Heart right ventricle (tissue), 16 donors: ENCODE measurements at regions not wholly inside any gene's neighbourhood (a gene's known extent, or its start where the extent isn't known, plus 50 kb on each side); places are given as distances from the start of the nearest gene placed in this dataset.
"Not testable (repeated sequence)": the region's sequence is repeated elsewhere in the genome, so short reads cannot be mapped to it uniquely, and the experiment has no call there.

ENCODE experiments used
- ATAC-seq, 8 donors: fragments of 200-7000 bp; cut with Tn5 transposase; one replicate each; pipeline ENCODE4 v1.9.1; 2020; ENCODE audit warnings: mild to moderate bottlenecking in 8 of 8, moderate library complexity in 8 of 8, moderate number of reproducible peaks in 1 of 8
- DNase-seq, 2 donors: peaks; one replicate each; pipeline ENCODE4 v3.0.0-alpha.2; 2020
- H3K27ac ChIP-seq, 10 donors: fragments of 200-600 bp; sonication (generic) in 2 of 10; one replicate each; pipeline versions ENCODE4 v1.5.0 to v1.8.0; 2020 to 2022; ENCODE audit warnings: mild to moderate bottlenecking in 3 of 10
- H3K27me3 ChIP-seq, 7 donors: fragments of 200-600 bp; one replicate each; pipeline ENCODE4 v1.8.0; 2021 to 2022; ENCODE audit warnings: mild to moderate bottlenecking in 2 of 7
- H3K36me3 ChIP-seq, 9 donors: fragments of 200-600 bp; sonication (generic) in 1 of 9; one replicate each; pipeline versions ENCODE4 v1.5.0 to v1.8.0; 2020 to 2022; ENCODE audit warnings: mild to moderate bottlenecking in 2 of 9
- H3K4me1 ChIP-seq, 9 donors: fragments of 200-600 bp; sonication (generic) in 1 of 9; one replicate each; pipeline versions ENCODE4 v1.5.0 to v1.8.0; 2020 to 2022; ENCODE audit warnings: mild to moderate bottlenecking in 4 of 9
- H3K4me3 ChIP-seq, 10 donors: fragments of 200-600 bp; sonication (generic) in 2 of 10; one replicate each; pipeline versions ENCODE4 v1.5.0 to v1.8.0; 2020 to 2022; ENCODE audit warnings: mild to moderate bottlenecking in 7 of 10, moderate library complexity in 2 of 10
- H3K9me3 ChIP-seq, 11 donors: fragments of 200-600 bp in 10 of 11; sonication (generic) in 2 of 11; one replicate each; pipeline versions ENCODE4 v1.5.0 to v1.8.0; 2013 to 2022; ENCODE audit warnings: mild to moderate bottlenecking in 2 of 11, control low read depth in 1 of 11, moderate library complexity in 1 of 11
- WGBS, 2 donors: extraction: QIAGEN DNeasy Blood & Tissue Kit; methylation state at CpG; one replicate each; pipeline ENCODE4 v1.1.7; 2013; ENCODE audit warnings: inconsistent platforms in 1 of 2; 5-methylcytosine and 5-hydroxymethylcytosine counted together
- intact Hi-C, 10 donors: fragments of 100-400 bp; cut with DNase I; formaldehyde crosslinking; loops; one replicate each; pipeline versions ENCODE4 v1.11.1 to v1.14.2; 2022
- TF ChIP-seq, protein P1 (sequence below), 9 donors: fragments of 200-600 bp; sonication (generic) in 2 of 9; IDR thresholded peaks; one replicate each; pipeline versions ENCODE4 v1.5.0 to v1.8.0; 2021 to 2022; ENCODE audit warnings: antibody characterized with exemption in 9 of 9, mild to moderate bottlenecking in 5 of 9, moderate library complexity in 1 of 9
- donor health status: Arrhythmogenic right ventricular cardiomyopathy.
- donor health status: ischemic (EF 13 %, LVEDD 7.1; RV severe dilation, severe dysfunction).
- donor health status: healthy with polysubstance abuse.
- donor health status: DM: no; HTN: yes; CAD: no.
- donor health status: DM: no; HTN: no; CAD: no.
- donor health status: ischemic (EF 25% LVEDD 6.9; RV normal size, moderate dysfunction).
- donor health status: ischemic (EF 25% LVEDD 5.7; RV mildly dilated, moderate dysfunction).
- donor health status: healthy.
- donor health status: DM: yes; HTN: yes; CAD: no.
- donor health status: Ischemic cardiomyopathy.
- donor health status: ischemic (EF 35%, LVEDD 5.7; RV mildly dilated, moderate dysfunction).
- donor health status: nonischemic (EF 11% LVEDD 7.7; RV severe dilation, severe dysfunction).
- donor health status: DM: yes; HTN: yes; CAD: no.
- donor health status: PGD.
- donor health status: ischemic (EF 29% LVEDD 5.4; RV normal size, mild dysfunction).
- donor health status: nonischemic (EF 23%, LVEDD 6.1; RV moderate dilation, normal function).

- WGBS, 2 donors = 35 to 46% methylated on average over 2 of the region's 2 CpGs
- no peak for DNase-seq
- intact Hi-C loops = loop anchor here in 1 of 10 donors (10.0 kb wide), 1 partner anchor 234 kb away; no protein-coding TSS in a partner anchor
- H3K27ac ChIP-seq = no peak overlapping the region
- H3K9me3 ChIP-seq = no peaks in the 10 kb centered on the region
- no peak overlapping the region for H3K4me3 ChIP-seq
- peak in 6 of 8 donors; percentile 70 to 92 (median 79) for ATAC-seq
- peaks cover 0 to 11% (median 0%) of the 10 kb centered on the region in 9 donors for H3K4me1 ChIP-seq
- H3K27me3 ChIP-seq = no peaks in the 10 kb centered on the region
- no peaks in the 10 kb centered on the region for H3K36me3 ChIP-seq
- TF ChIP-seq, protein P1, sequence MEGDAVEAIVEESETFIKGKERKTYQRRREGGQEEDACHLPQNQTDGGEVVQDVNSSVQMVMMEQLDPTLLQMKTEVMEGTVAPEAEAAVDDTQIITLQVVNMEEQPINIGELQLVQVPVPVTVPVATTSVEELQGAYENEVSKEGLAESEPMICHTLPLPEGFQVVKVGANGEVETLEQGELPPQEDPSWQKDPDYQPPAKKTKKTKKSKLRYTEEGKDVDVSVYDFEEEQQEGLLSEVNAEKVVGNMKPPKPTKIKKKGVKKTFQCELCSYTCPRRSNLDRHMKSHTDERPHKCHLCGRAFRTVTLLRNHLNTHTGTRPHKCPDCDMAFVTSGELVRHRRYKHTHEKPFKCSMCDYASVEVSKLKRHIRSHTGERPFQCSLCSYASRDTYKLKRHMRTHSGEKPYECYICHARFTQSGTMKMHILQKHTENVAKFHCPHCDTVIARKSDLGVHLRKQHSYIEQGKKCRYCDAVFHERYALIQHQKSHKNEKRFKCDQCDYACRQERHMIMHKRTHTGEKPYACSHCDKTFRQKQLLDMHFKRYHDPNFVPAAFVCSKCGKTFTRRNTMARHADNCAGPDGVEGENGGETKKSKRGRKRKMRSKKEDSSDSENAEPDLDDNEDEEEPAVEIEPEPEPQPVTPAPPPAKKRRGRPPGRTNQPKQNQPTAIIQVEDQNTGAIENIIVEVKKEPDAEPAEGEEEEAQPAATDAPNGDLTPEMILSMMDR (IDR thresholded peaks at IDR 0.05) = no peak
These were observed 336.9 kb downstream of the ZNF248 start for GRCh38 chr10:37520488-37520887.

DNA sequence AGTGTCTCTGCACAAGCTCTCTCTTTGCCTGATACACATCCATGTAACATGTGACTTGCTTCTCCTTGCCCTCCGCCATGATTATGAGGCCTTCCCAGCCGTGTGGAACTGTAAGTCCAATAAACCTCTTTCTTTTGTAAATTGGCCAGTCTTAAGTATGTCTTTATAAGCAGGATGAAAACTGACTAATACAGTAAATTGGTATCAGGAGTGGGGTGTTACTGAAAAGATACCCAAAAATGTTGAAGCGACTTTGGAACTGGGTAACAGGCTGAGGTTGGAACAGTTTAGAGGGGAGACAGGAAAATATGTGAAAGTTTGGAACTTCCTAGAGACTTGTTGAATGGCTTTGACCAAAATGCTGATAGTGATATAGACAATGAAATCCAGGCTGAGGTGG, 346.9 kb downstream of the ZNF248 start:
- H3K4me3 ChIP-seq, H3K36me3 ChIP-seq, ATAC-seq, H3K27me3 ChIP-seq, H3K4me1 ChIP-seq, H3K27ac ChIP-seq, DNase-seq, intact Hi-C loops: not testable (repeated sequence)
- WGBS, 2 donors = 79 to 80% methylated on average over 3 of the region's 3 CpGs
- H3K9me3 ChIP-seq = peaks cover 0 to 44% (median 14%) of the 10 kb centered on the region in 11 donors

GRCh38 chr10:37496061-37496460, 361.3 kb downstream of the ZNF248 start:
- Histone ChIP-seq H3K27ac (no peak overlapping the region), H3K27me3 (no peaks in the 10 kb centered on the region), H3K4me1 (no peaks in the 10 kb centered on the region), H3K4me3 (no peak overlapping the region), H3K9me3 (no peaks in the 10 kb centered on the region), H3K36me3 (no peaks in the 10 kb centered on the region)
- TF ChIP-seq, protein P1 (IDR thresholded peaks at IDR 0.05) = no peak
- intact Hi-C loops = loop anchor here in 1 of 10 donors (5.0 kb wide), 1 partner anchor 51 kb away; no protein-coding TSS in a partner anchor
- 77 to 83% methylated on average over 3 of the region's 3 CpGs for WGBS, 2 donors
- DNase-seq (no peak), ATAC-seq (no peak)

DNA sequence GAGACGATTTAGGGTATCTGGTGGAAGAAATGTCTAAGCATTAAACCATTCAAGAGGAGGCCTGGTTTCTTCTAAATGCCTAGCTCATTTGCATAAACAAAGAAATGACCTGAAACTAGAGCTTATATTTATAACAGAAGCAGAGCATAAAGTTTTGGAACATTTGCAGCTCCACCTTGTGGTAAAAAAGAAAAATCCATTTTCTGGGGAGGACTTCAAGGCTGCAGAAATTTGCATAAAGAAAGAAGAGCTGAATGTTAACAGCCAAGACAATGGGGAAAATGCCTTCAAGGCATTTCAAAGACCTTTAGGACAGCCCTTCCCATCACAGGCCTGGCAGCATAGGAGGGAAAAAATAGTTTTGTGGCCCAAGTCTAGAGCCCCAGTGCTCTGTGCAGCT, 362.0 kb downstream of the ZNF248 start:
- 59 to 61% methylated on average over 1 of the region's 1 CpG for WGBS, 2 donors

GRCh38 chr10:37493185-37493796, 364.1 kb downstream of the ZNF248 start:
- H3K4me3 ChIP-seq, H3K4me1 ChIP-seq, H3K9me3 ChIP-seq, intact Hi-C loops, DNase-seq, H3K27ac ChIP-seq, H3K36me3 ChIP-seq, ATAC-seq, H3K27me3 ChIP-seq: not testable (repeated sequence)
- WGBS, 2 donors = 64 to 81% methylated on average over 3 of the region's 3 CpGs

More for the DNA sequence above, 362.0 kb downstream of the ZNF248 start:
- H3K27ac ChIP-seq = no peak overlapping the region
- no peaks in the 10 kb centered on the region for H3K27me3 ChIP-seq
- no peaks in the 10 kb centered on the region for H3K36me3 ChIP-seq
- TF ChIP-seq, protein P1 (IDR thresholded peaks at IDR 0.05) = peak in 7 of 9 donors; percentile 33 to 50 (median 41)
- H3K9me3 ChIP-seq = no peaks in the 10 kb centered on the region
- no peaks in the 10 kb centered on the region for H3K4me1 ChIP-seq
- ATAC-seq (no peak), DNase-seq (no peak)
- no peak overlapping the region for H3K4me3 ChIP-seq
- intact Hi-C loops = loop anchor here in 1 of 10 donors (5.0 kb wide), 1 partner anchor 52 kb away; no protein-coding TSS in a partner anchor
